CD4-positive, alpha-beta T cell treated with Interleukin-10 for 1 hour (primary cell): ENCODE measurements at regions not wholly inside any gene's neighbourhood (a gene's known extent, or its start where the extent isn't known, plus 50 kb on each side); places are given as distances from the start of the nearest gene placed in this dataset.
A peak's percentile ranks its signal among the peaks of the same experiment; 100 is the strongest.

Experiments
- DNase-seq: peaks from one replicate; pipeline ENCODE4 v3.0.0-alpha.2; 2020

DNA sequence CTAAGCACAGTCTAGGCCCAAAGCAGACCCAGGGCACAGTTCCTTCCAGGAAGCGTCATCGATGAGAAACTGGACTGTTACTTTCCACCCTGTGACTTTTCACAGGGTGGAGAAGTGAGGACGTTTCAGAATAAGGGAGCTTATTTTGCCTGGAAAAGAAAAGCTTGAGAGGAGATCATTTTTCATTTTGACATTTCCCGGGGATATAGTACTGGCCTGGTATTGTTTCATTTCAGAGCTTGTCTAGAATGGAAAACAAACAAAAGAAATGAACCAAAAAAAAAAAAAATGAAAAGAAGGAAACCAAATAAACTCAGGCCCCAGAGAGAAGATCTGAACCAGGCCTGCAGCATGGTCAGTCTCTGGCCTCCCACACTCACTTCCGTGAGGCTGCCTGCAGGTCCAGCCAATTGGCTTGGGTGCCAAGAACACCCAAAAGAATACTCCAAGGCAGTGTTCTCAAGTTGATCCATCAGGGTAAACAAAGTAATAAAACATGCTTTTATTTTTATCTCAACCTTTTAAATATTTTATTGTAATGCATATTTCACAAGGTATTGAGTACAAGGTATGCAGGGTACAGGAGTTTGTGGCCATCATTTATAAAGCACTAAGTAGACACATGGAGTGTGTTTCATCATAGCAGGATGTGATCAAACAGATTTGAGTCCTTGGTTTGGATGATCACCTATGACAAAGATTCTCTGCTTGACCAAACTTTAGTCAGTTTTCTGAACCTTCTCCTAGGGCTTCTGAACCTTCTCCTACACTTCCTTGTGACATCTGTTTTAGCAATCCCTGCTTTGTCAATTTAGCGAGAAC lies 176.9 kb upstream of the GGTLC1 start:
- no peak for DNase-seq

DNA sequence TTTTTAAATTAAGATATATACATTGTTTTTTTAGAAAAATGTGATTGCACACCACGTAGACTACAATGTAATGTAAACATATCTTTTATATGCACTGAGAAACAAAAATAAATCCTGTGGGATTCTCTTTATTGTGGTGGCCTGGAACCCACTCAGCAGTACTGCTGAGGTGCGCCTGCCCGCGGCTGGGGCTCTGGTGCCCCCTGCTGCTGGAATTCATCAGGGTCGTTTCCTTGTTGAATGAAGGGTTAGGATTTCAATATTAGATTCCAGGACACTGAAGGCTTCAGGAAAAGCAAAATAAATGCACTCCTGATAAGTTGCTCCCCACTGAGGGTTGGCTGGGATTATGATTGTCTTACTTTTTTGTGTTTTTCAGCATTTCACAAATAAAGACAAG lies 175.8 kb upstream of the GGTLC1 start:
- peak; percentile 43 for DNase-seq

DNA sequence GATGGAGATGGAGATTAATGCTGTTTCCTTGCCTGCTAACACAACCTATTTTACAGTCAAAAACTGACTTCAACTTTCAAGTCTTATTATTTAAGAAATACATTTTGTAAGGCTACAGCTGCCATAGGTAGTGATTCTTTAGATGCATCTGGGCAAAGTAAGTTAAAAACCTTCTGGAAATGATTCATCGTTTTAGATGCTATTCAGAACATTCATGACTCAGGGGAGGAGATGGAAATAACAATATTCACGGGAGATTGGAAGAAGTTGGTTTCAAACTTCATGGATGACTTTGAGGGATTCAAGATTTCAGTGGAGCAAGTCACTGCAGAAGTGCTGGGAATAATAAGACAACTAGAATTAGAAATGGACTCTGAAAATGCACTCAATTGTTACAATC lies 174.9 kb upstream of the GGTLC1 start:
- DNase-seq, result no peak

DNA sequence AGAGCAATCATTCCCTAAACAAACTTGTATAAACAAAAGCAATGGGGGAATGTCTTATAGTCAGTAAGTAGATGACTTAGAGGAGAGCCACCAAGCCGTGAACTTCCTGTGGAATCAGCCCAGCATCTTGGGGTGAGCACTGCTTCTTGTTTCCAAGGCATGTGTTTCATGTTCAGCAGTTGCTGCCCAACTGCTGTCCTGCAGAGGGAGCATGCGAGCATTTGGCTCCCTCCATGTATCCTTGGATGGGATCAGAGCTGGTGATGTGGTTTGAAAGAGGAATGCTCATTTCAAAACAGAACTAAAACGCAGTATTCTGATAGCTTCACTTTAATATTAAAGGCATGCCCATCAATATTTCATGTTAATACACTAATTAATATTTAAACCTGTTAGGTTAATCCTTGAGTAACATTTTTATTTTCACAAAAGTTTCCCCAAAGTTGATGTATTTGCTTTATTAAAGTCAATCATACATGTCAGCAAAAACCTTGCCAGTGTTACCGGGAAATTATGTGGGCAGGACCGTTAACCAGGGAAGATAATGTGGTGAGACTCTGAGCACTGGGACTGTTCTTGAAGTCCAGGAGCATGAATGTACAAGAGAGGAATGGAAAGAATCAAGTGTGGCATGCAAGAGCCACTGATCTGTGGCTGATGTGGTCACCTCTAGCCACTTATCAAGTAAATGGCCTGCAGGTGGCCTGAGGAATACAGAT lies 172.1 kb upstream of the GGTLC1 start:
- DNase-seq, result peak; percentile 9

DNA sequence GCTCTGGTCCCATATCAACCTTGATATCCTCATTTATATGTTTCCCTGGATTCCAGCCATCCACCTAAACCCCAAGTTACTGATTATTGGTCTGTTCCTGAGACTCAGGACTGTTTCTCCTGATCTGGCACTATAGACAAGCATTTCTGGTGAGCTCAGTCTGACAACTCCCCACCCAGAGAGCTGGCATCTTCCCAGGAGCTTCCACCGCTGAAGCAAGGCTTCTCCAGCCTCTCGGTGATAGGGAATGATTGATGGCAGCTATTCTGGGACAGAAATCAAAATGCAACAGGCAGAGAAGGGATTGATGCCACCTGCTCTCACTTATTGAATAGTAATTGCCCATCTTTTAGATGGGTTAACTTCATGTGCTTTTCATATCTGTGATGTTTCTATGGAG lies 169.7 kb upstream of the GGTLC1 start:
- DNase-seq, result no peak

DNA sequence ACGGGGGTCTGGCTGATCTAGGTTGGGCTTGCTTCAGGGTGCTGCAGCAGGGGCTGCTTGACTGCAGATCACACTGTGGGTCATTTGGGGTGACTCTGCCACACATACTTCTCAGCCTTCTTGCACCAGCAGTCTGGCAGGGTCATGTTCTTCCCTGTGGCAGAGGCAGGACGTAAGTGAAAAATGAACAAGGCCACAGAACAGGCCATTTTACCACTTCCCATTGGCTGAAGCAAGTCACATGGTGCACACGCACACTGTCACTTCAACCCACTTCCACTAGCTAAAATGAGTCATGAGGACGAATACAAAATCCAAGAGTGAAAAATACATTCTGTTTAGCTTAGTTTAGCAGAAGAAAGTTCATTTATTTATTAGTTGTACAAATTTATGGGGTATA lies 168.6 kb upstream of the GGTLC1 start:
- DNase-seq, result peak; percentile 68

DNA sequence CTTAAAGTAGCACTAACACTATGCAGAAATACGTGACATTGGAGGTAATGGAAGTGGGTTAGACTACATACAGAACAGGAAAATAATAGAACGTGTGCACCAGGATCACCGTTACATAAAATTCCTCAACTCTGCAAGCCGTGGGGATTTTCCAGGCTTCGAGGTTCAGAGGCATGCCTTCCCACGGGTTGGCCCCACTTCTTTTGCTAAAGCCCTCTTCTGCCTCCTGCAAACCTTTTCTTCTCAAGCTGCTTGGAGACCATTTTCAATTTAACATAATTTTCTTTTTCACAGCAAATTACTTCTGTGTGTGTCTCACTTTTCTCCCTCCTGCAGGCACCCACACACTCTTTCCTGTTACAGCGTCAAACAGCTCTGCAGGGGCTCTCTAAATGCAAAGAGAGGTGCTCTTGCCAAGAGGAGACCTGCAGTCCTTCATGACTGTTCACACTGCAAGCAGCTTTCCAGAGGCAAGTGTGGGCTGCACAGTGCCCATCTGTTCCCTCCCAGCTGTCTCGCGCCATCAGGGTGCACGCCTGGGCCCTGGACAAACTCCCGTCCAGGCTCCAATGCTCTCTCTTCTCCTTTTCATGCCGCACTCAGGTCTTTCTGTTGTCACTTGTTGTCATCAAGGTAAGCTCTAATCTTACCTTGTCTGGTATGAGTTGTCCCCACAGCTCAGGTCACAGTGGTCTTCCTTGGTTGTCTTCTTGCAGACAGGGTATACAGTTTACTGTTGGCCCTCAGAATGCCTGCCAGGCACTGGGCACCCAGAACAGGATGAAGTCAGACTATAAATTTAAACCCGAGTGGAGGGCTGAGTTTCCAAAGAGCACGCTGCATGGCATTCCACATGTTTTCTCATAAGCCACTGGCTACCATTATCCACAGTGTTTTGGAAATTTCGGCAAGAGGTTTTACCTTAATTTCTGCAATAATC lies 164.8 kb upstream of the GGTLC1 start:
- DNase-seq, result no peak

DNA sequence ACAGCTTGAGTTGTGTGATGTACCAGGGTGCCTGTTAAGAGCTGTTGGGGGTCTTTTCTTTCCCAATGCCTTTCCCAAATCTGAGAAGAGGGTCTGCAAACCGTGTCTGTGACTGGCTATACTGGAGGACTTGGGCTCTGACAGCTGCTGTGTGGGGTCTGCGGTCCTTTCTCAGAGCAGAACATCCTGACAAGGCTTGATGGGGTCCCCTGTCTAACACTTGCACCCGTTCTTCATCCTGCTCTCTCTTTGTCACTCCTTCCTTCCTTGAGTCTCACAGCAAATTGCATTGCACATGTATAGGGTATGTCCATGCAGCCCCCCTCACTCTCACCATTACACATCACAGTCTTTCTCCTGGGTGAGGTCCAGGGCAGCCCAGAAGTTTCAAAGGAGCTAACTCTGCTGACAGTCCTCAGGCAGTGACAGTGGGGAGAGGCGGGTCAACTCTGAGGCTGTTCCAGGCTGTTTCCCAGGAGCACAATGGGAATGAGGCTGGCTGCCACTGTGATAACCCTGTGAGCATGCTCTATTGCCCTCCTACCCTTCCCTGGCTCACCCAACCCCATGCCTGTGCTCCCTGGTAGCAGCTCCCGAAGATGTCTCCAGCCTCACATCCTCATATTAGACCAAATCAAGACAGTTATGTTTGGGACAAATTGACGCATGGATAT lies 163.2 kb upstream of the GGTLC1 start:
- DNase-seq, result no peak

DNA sequence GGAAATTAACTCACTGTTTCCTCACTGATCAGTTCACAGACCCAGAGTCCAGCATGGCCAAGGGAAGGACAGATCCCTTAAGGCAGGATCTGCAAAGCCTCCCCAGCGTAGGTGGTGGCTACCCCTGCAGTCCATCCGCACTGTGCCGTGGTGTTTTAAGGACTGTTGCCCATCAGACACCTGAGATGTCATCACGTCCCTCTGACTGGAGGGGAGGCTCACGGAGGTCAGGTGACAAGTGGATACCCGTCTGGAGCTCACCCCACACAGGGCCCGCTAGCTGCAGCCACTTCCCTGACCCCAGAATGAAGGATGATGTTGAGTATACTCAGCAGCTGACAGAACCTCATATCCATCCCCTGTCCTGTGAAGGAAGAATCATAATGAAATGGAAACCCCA lies 161.8 kb upstream of the GGTLC1 start:
- DNase-seq, result no peak

DNA sequence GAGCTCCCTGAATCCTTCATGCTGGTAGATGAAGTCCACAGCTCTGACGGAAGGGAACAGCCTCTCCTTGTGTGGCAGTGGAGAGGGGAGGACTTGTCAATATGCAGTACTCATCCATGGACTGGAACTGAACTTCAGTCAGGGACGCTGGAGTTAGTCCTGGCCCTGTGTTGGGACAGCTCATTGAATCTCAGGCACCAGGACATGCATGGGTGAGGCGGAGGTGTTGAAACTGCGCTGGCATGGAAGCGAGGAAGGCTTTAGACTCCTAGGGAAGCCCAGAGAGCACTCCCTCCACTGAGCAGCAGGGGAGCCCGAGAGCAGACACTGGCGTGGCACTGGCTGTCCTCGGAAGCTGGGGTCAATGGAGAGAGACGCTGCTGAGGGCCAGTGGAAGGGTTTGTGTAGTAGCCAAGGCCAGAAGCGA lies 161.3 kb upstream of the GGTLC1 start:
- no peak for DNase-seq

DNA sequence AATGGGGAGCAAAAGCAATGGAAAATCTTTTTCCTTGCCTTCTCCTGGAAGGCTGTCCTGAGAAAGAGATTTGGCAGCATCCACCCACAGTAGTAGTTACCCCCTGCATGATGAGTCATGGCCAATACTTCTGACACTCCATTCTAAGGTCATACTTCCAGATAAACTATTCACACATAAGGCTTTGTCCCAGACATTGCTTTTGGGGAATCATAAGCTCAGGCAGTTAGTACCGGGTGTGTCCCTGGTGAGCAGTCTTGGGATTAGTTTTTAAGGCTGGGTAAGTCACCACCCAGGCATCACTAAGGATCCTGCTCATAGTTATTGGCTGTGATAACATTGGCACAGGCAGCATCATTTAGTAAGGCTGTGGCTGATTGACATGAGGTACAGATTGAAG lies 160.6 kb upstream of the GGTLC1 start:
- DNase-seq, result no peak

DNA sequence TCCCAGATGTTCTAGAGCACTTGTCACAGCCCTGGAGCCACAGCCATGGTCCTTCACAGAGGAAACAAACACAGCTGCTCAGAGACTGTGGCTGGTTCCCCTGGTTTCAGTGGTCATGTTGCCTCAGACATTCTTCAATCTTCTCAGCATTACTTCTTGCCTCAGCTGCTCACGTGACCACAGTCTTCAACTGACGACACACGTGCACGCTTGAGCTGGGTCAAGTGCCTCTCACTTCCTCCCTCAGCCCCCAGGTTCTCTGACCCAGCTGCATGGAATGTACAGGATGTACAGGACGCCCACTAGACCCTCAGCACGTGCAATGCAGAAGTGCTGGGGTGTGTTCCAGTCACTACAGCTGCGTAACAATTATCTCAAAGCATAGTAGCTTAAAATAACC lies 159.8 kb upstream of the GGTLC1 start:
- peak; percentile 37 for DNase-seq

DNA sequence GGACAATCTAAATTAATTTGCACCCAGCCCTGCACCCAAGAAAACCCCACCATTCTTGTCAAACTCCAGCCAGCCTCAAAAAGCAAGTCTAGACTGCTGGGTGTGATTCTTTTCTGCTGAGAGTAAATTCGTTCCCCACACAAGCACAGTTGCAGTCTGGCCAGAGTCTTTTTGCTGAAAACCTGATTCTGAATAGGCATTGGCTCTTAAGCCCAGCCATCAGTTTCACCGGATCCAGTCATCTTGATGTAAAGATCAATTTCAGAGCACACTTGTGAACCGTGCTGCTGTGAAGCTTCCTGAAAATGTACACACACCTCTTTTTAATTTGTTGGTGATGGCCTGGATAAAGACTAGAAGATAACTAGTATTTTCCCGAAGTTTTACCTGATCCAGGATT lies 159.4 kb upstream of the GGTLC1 start:
- DNase-seq, result no peak

DNA sequence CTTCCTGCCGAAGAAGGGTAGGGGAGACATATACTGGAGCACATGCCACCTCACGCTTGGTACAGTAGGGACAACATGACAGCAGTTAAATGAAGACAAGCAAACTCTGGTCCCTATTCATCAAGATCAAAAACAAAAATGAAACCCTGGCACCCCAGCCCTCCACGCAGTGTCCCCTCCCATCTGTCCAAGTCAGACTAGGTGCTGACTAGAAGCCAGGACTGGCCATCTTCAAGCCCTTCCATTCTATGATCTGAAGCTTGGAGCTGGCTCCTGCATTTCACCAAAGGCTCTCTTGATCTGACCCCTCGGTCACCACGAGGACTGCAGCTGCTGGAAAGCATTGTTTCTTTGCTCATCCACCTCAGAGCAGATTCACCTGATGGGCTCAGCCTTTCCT lies 158.9 kb upstream of the GGTLC1 start:
- DNase-seq, result no peak

DNA sequence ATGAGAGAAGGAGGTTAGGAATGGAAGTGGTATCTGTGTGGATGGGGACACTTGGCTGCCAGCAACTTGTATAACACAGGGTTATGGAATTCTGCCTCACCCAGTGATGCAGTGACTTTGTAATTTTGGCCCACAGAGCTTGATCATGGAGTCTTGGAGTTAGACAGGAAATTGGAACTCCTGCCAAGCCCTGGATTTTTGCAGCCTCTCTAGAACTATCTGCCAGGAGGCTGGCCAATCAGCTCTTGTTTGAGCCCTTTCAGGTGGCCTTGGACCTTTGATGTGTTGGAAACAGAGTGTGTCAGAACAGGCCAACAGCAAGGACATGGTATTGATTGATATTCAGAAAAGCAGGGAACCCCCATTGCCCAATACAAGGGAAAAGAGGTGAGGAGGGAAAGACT lies 157.7 kb upstream of the GGTLC1 start:
- DNase-seq, result no peak

DNA sequence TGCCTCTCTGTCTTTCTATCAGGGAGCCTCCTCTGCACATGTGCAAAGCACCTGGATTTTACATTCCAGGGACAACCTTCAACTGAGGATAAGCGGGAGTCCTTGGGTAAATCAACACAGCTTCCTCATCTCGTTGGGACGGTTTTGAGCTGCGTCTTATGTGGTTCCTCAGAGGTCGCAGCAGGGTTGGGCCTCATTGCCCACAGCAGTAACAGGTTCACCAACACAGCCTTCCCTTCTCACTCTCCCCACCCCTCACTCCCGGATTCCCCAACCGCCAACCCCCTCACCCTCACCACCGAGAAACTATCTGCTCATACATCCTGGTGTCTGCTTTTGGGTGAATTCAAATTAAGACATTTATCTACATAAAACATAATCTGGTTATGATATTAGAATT lies 155.8 kb upstream of the GGTLC1 start:
- no peak for DNase-seq

DNA sequence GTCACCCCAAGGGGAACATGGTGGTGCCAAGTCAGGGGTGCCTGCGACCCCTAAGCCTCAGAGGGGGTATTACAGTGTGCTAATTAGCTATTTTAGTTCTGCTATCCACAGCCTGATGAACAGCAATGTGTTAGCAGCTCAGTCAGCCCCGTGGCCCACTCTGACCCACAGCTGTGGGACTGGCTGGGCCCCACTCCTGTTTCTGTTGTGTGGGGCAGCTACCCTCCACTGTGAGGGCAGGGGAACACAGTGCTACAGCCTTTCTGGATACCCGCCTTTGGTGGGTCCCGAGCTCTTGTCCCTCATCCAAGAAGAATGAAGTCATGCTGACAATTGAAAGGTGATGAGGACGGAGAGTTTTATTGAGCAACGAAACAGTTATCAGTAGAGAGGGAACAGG lies 152.5 kb upstream of the GGTLC1 start:
- no peak for DNase-seq

DNA sequence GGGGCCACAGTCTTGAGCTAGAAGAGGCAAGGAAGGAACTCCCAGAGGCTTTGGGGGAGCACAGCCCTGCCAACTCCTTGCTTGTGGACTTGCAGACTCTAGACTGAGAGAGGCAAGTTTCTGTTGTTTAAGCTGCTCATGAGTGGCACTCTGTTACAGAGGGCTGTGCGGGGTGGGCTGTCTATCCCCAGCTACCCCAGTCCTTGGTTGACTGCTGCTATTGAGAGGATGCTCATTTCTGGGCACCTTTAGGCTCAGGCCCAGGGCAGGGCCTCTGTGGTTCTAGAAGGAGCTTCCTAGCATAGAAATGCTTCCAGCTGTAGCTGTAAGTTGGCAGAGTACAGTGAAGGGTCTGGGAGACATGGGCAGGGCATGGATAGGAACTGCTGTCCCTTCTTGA lies 151.3 kb upstream of the GGTLC1 start:
- no peak for DNase-seq

DNA sequence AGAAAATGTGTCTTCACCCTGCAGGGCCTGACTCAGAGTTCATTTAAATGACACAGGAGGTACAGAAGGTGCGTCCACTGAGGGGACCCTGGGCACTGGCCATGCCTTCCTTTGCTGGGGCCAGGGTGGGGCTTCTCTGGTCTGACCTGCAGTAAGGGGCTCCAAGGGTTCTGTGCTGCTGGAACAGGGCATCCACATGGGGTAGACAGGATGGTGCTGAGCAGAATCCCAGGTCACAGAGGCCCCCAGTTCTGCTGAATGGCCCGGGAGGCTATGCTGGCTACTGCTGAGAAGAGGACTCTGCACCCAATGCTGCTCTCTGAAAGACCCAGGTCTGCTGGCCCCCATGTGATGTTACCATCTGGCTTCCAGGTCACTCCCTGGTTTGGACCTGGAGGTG lies 150.4 kb upstream of the GGTLC1 start:
- DNase-seq, result no peak

DNA sequence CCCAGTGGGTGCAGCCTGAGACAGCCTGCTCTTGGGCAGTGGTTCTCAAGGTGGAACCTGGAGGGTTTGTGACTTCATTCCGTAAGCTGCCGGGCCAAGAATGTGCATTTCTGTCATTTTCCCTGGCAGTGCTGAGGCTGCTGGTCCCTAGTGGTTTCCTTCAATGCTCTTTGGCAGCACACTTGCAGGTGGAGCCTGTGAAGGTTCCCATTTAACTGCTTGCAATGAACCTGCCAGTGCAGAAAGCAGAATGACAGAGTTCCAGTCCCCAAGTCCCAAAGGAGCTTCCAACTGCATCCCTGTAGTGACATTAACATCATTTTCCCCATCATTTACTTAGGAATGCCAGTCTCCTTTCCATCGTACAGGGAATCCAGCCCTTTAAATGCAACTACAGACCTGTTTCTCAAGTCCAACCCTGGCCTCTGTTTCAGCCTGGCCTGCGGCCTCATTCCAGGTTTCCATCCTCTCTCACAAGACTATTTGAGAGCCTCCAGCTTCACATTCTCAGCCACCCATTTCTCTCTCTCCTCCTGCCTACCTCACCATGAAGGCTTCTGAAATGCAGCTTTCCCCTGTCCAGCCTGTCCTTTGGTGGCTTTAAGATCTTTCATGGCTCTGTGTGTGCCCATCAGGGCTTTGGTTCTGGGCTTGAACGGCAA lies 149.7 kb upstream of the GGTLC1 start:
- no peak for DNase-seq

DNA sequence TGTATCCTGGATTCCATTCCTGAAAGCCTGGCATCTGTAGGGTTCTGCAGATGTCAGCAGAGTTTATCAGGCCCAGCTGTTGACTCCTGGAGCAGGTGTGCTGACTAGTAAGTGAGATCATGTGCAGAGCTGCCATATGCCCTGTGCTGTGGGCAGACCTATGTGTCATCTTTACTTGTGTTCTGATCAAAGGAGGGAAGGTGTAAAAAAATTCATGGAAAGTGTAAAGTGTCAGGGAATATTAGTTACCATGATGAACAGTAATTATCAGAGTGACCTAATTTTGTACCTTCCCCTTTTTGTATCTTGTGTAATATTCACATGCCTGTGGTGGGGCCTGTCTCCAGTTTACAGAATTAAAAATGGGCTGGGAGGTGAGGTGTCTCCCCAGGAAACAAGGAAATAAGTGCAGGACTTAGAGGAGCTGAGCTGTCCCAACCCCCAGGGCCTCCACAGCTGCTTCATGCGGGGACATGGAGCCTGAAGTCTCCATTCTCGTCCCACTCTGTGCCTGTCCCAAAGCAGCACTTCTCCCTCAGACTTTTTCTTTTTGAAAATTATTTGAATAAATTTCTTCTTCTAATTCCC lies 148.2 kb upstream of the GGTLC1 start:
- DNase-seq, result no peak

DNA sequence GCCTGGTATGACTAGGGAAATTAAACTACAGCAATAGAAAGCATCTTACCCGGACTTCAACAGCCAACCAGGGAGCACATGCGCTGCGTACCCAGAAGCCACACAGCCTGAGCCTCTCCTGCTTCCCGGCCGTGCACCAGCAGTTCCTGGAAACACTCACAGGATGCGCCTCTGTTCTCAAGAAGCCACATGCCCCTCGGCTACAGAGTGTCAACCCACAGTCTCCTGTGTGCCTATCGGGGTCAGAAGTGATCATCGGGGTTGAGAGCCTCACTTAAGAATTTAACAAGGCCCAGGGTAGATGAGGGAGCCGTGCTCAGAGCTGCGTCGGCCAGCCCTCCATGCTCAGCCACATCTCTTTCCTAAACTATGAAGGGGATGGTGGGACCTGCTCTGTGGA lies 147.2 kb upstream of the GGTLC1 start:
- peak; percentile 38 for DNase-seq
